Neural crest cell (in vitro differentiated cells): ENCODE measurements at regions not wholly inside any gene's neighbourhood (a gene's known extent, or its start where the extent isn't known, plus 50 kb on each side); places are given as distances from the start of the nearest gene placed in this dataset.
A peak's percentile ranks its signal among the peaks of the same experiment; 100 is the strongest.

ENCODE experiments used
- DNase-seq: peaks from one replicate; pipeline ENCODE4 v3.0.0; 2021; ENCODE audit warnings: low read depth, mixed read lengths, low spot score
- H3K27ac Mint-ChIP-seq: one replicate; pipeline ENCODE4 v1.8.0; 2021; ENCODE audit warnings: mild to moderate bottlenecking, mixed read lengths; ENCODE audit not compliant: unreplicated experiment
- H3K27me3 Mint-ChIP-seq: 2 replicates; pipeline ENCODE4 v1.8.0; 2021; ENCODE audit warnings: low read depth, mild to moderate bottlenecking, mixed read lengths
- H3K36me3 Mint-ChIP-seq: 2 replicates; pipeline ENCODE4 v1.8.0; 2021; ENCODE audit warnings: low read depth, mild to moderate bottlenecking, mixed read lengths
- H3K4me1 Mint-ChIP-seq: 2 replicates; pipeline ENCODE4 v1.8.0; 2021; ENCODE audit warnings: mixed read lengths
- H3K4me3 Mint-ChIP-seq: one replicate; pipeline ENCODE4 v1.8.0; 2021; ENCODE audit warnings: mild to moderate bottlenecking, mixed read lengths
- H3K9me3 Mint-ChIP-seq: 2 replicates; pipeline ENCODE4 v1.8.0; 2021; ENCODE audit warnings: mixed read lengths
- CTCF ChIP-seq: fragments of 200-600 bp; sonication (generic); conservative IDR thresholded peaks from 2 replicates; pipeline ENCODE4 v1.5.0; 2021; ENCODE audit warnings: antibody characterized with exemption, mild to moderate bottlenecking

GRCh38 chr3:103393395-103394186, 958.8 kb downstream of the ZPLD1 start:
- no peaks in the 10 kb centered on the region for H3K9me3 Mint-ChIP-seq
- no peaks in the 10 kb centered on the region for H3K27me3 Mint-ChIP-seq
- TF ChIP-seq CTCF, result no peak
- DNase-seq, result no peak
- H3K27ac Mint-ChIP-seq, result no peak overlapping the region
- H3K4me1 Mint-ChIP-seq, result no peaks in the 10 kb centered on the region
- no peak overlapping the region for H3K4me3 Mint-ChIP-seq
- no peaks in the 10 kb centered on the region for H3K36me3 Mint-ChIP-seq

GRCh38 chr3:103403191-103403590, 968.4 kb downstream of the ZPLD1 start:
- Mint-ChIP-seq H3K9me3 (peaks cover 2% of the 10 kb centered on the region), H3K36me3 (no peaks in the 10 kb centered on the region), H3K27ac (no peak overlapping the region), H3K4me3 (no peak overlapping the region), H3K27me3 (no peaks in the 10 kb centered on the region), H3K4me1 (no peaks in the 10 kb centered on the region)
- no peak for DNase-seq
- no peak for TF ChIP-seq CTCF

- H3K36me3 Mint-ChIP-seq, result no peaks in the 10 kb centered on the region
- H3K27ac Mint-ChIP-seq, result no peak overlapping the region
- no peak overlapping the region for H3K4me3 Mint-ChIP-seq
- H3K9me3 Mint-ChIP-seq, result no peaks in the 10 kb centered on the region
- DNase-seq, result no peak
- no peaks in the 10 kb centered on the region for H3K27me3 Mint-ChIP-seq
- no peak for TF ChIP-seq CTCF
- H3K4me1 Mint-ChIP-seq, result no peaks in the 10 kb centered on the region
Measured at GRCh38 chr3:103406320-103406850, 971.6 kb downstream of the ZPLD1 start.

GRCh38 chr3:103410231-103410630, 975.4 kb downstream of the ZPLD1 start:
- Mint-ChIP-seq H3K36me3 (no peaks in the 10 kb centered on the region), H3K4me3 (no peak overlapping the region), H3K27me3 (no peaks in the 10 kb centered on the region), H3K4me1 (no peaks in the 10 kb centered on the region), H3K9me3 (no peaks in the 10 kb centered on the region), H3K27ac (no peak overlapping the region)
- peak; percentile 30 for TF ChIP-seq CTCF
- no peak for DNase-seq

GRCh38 chr3:103421460-103421859, 986.6 kb downstream of the ZPLD1 start:
- Mint-ChIP-seq H3K27me3 (no peaks in the 10 kb centered on the region), H3K4me3 (no peak overlapping the region), H3K27ac (no peak overlapping the region), H3K4me1 (no peaks in the 10 kb centered on the region), H3K9me3 (peaks cover 2% of the 10 kb centered on the region), H3K36me3 (no peaks in the 10 kb centered on the region)
- no peak for TF ChIP-seq CTCF
- no peak for DNase-seq
